ENCODE measurements at regions not wholly inside any gene's neighbourhood (a gene's known extent, or its start where the extent isn't known, plus 50 kb on each side); places are given as distances from the start of the nearest gene placed in this dataset.
A peak's percentile ranks its signal among the peaks of the same experiment; 100 is the strongest.
"Not testable (repeated sequence)": the region's sequence is repeated elsewhere in the genome, so short reads cannot be mapped to it uniquely, and the experiment has no call there.

- no peak for TF ChIP-seq CTCF (IDR thresholded peaks at IDR 0.05; ENCODE audit: control insufficient read depth, extremely low read depth, insufficient read depth)
- no peak for DNase-seq (ENCODE audit: low read depth)
- H3K4me3 ChIP-seq (ENCODE audit: low read depth, low read length): no peak overlapping the region
Measured at GRCh38 chr22:49515475-49515874, 312.2 kb downstream of the BRD1 start.

GRCh38 chr22:49514641-49515040 lies 313.0 kb downstream of the BRD1 start:
- no peak overlapping the region for H3K4me3 ChIP-seq (ENCODE audit: low read depth, low read length)
- DNase-seq (ENCODE audit: low read depth): no peak
- no peak for TF ChIP-seq CTCF (IDR thresholded peaks at IDR 0.05; ENCODE audit: control insufficient read depth, extremely low read depth, insufficient read depth)

GRCh38 chr22:49514211-49514610 lies 313.5 kb downstream of the BRD1 start:
- no peak for DNase-seq (ENCODE audit: low read depth)
- TF ChIP-seq CTCF (IDR thresholded peaks at IDR 0.05; ENCODE audit: control insufficient read depth, extremely low read depth, insufficient read depth): no peak
- H3K4me3 ChIP-seq (ENCODE audit: low read depth, low read length): no peak overlapping the region

- no peak for TF ChIP-seq CTCF (IDR thresholded peaks at IDR 0.05; ENCODE audit: control insufficient read depth, extremely low read depth, insufficient read depth)
- H3K4me3 ChIP-seq (ENCODE audit: low read depth, low read length): no peak overlapping the region
- DNase-seq (ENCODE audit: low read depth): no peak
Measured at GRCh38 chr22:49513358-49513851, 314.3 kb downstream of the BRD1 start.

GRCh38 chr22:49512487-49513165 lies 315.0 kb downstream of the BRD1 start:
- no peak overlapping the region for H3K4me3 ChIP-seq (ENCODE audit: low read depth, low read length)
- DNase-seq (ENCODE audit: low read depth): peak; percentile 65
- no peak for TF ChIP-seq CTCF (IDR thresholded peaks at IDR 0.05; ENCODE audit: control insufficient read depth, extremely low read depth, insufficient read depth)

- not testable (repeated sequence) for H3K4me3 ChIP-seq (ENCODE audit: low read depth, low read length); DNase-seq (ENCODE audit: low read depth)
Measured at GRCh38 chr22:49511393-49512189, 316.1 kb downstream of the BRD1 start.

GRCh38 chr22:49510718-49511117 lies 317.0 kb downstream of the BRD1 start:
- TF ChIP-seq CTCF (IDR thresholded peaks at IDR 0.05; ENCODE audit: control insufficient read depth, extremely low read depth, insufficient read depth): no peak
- no peak overlapping the region for H3K4me3 ChIP-seq (ENCODE audit: low read depth, low read length)
- DNase-seq (ENCODE audit: low read depth): no peak
